ENCODE measurements at regions not wholly inside any gene's neighbourhood (a gene's known extent, or its start where the extent isn't known, plus 50 kb on each side); places are given as distances from the start of the nearest gene placed in this dataset.
"Not testable (repeated sequence)": the region's sequence is repeated elsewhere in the genome, so short reads cannot be mapped to it uniquely, and the experiment has no call there.

GRCh38 chr4:85209161-85209560, 242.7 kb upstream of the WDFY3 start:
- H3K27ac ChIP-seq: no peak overlapping the region
- H3K36me3 ChIP-seq: no peaks in the 10 kb centered on the region
- H3K9me3 ChIP-seq: no peaks in the 10 kb centered on the region
- in situ Hi-C loops (cut with MboI; ENCODE audit: low pct_ligation_motif_present in 1 of 4, low pct_unique_long_range_greater_than_20kb in 1 of 4, low sequenced_read_pairs in 3 of 4) (no loop called here), intact Hi-C loops (cut with DNase I; ENCODE audit: low total_unique reads) (no loop called here)
- no peak for DNase-seq
- WGBS, 2 donors (ENCODE audit: low coverage in 1 of 2): 67 to 77% methylated on average over 1 of the region's 1 CpG
- no peak for TF ChIP-seq EP300 (IDR thresholded peaks at IDR 0.05; ENCODE audit: low read depth)
- no peak for TF ChIP-seq POLR2A (IDR thresholded peaks at IDR 0.05)
- no peak for TF ChIP-seq CTCF (IDR thresholded peaks at IDR 0.05)
- no peak for TF ChIP-seq POLR2AphosphoS5 (IDR thresholded peaks at IDR 0.05)
- no peak overlapping the region for H3K4me3 ChIP-seq
- no peaks in the 10 kb centered on the region for H3K4me1 ChIP-seq
- H3K27me3 ChIP-seq: no peaks in the 10 kb centered on the region

GRCh38 chr4:85210353-85210752, 243.9 kb upstream of the WDFY3 start:
- Histone ChIP-seq H3K4me3 (no peak overlapping the region), H3K27me3 (no peaks in the 10 kb centered on the region), H3K36me3 (no peaks in the 10 kb centered on the region), H3K4me1 (no peaks in the 10 kb centered on the region), H3K27ac (no peak overlapping the region), H3K9me3 (no peaks in the 10 kb centered on the region)
- no peak for DNase-seq
- TF ChIP-seq CTCF (IDR thresholded peaks at IDR 0.05) (no peak), POLR2A (IDR thresholded peaks at IDR 0.05) (no peak), POLR2AphosphoS5 (IDR thresholded peaks at IDR 0.05) (no peak), EP300 (IDR thresholded peaks at IDR 0.05; ENCODE audit: low read depth) (no peak)
- 33 to 49% methylated on average over 1 to 3 of the region's 3 CpGs for whole genome bisulfite sequencing, 2 donors (ENCODE audit: low coverage in 1 of 2)
- intact Hi-C loops (cut with DNase I; ENCODE audit: low total_unique reads) (no loop called here), in situ Hi-C loops (cut with MboI; ENCODE audit: low pct_ligation_motif_present in 1 of 4, low pct_unique_long_range_greater_than_20kb in 1 of 4, low sequenced_read_pairs in 3 of 4) (no loop called here)

- 84 to 100% methylated on average over 1 to 7 of the region's 7 CpGs for WGBS, 2 donors (ENCODE audit: low coverage in 1 of 2)
- intact Hi-C loops (cut with DNase I; ENCODE audit: low total_unique reads); DNase-seq: not testable (repeated sequence)
Measured at GRCh38 chr4:85216571-85216970, 250.1 kb upstream of the WDFY3 start.

DNA sequence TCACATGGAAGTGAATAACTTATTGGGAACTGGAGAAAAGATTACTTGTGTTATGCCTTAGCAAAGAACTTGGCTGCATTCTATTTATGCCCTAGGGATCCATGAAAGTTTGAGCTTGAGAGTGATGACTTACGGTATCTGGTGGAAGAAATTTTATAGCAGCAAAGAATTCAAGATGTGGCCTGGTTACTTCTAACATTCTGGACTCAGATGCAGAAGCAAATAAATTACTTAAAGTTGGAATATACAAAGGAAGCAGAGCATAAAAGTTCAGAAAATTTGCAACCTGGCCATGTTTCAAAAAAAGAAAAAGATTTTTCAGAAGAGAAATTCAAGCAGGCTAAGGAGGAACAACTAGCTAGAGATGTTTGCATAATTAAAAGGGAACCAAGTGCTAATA, 252.3 kb upstream of the WDFY3 start:
- H3K27me3 ChIP-seq: no peaks in the 10 kb centered on the region
- no peak for DNase-seq
- WGBS, 2 donors (ENCODE audit: low coverage in 1 of 2): 69 to 83% methylated on average over 1 of the region's 1 CpG
- H3K9me3 ChIP-seq: peaks cover 0 to 15% of the 10 kb centered on the region in 2 donors
- H3K27ac ChIP-seq: no peak overlapping the region
- no peak overlapping the region for H3K4me3 ChIP-seq
- in situ Hi-C loops (cut with MboI; ENCODE audit: low pct_ligation_motif_present in 1 of 4, low pct_unique_long_range_greater_than_20kb in 1 of 4, low sequenced_read_pairs in 3 of 4) (no loop called here), intact Hi-C loops (cut with DNase I; ENCODE audit: low total_unique reads) (no loop called here)
- TF ChIP-seq CTCF (IDR thresholded peaks at IDR 0.05): no peak
- no peak for TF ChIP-seq POLR2A (IDR thresholded peaks at IDR 0.05)
- no peak for TF ChIP-seq EP300 (IDR thresholded peaks at IDR 0.05; ENCODE audit: low read depth)
- no peak for TF ChIP-seq POLR2AphosphoS5 (IDR thresholded peaks at IDR 0.05)
- no peaks in the 10 kb centered on the region for H3K36me3 ChIP-seq
- no peaks in the 10 kb centered on the region for H3K4me1 ChIP-seq

More at GRCh38 chr4:85216571-85216970, 250.1 kb upstream of the WDFY3 start:
- H3K9me3 ChIP-seq: peaks cover 0 to 15% of the 10 kb centered on the region in 2 donors
- H3K27ac ChIP-seq; in situ Hi-C loops (cut with MboI; ENCODE audit: low pct_ligation_motif_present in 1 of 4, low pct_unique_long_range_greater_than_20kb in 1 of 4, low sequenced_read_pairs in 3 of 4); H3K4me1 ChIP-seq; H3K4me3 ChIP-seq; H3K36me3 ChIP-seq; H3K27me3 ChIP-seq: not testable (repeated sequence)

- no peak for TF ChIP-seq POLR2AphosphoS5 (IDR thresholded peaks at IDR 0.05)
- no peak for TF ChIP-seq POLR2A (IDR thresholded peaks at IDR 0.05)
- no peak for TF ChIP-seq CTCF (IDR thresholded peaks at IDR 0.05)
- WGBS, 2 donors (ENCODE audit: low coverage in 1 of 2): 48 to 58% methylated on average over 2 of the region's 2 CpGs
- Histone ChIP-seq H3K27me3 (no peaks in the 10 kb centered on the region), H3K4me1 (no peaks in the 10 kb centered on the region), H3K27ac (no peak overlapping the region), H3K36me3 (no peaks in the 10 kb centered on the region), H3K9me3 (peaks cover 0 to 11% of the 10 kb centered on the region in 2 donors), H3K4me3 (no peak overlapping the region)
- intact Hi-C loops (cut with DNase I; ENCODE audit: low total_unique reads) (no loop called here), in situ Hi-C loops (cut with MboI; ENCODE audit: low pct_ligation_motif_present in 1 of 4, low pct_unique_long_range_greater_than_20kb in 1 of 4, low sequenced_read_pairs in 3 of 4) (no loop called here)
- no peak for DNase-seq
Measured at GRCh38 chr4:85221606-85222005, 253.3 kb upstream of the ARHGAP24 start.
